SK-N-SH (cell line): ENCODE measurements at regions not wholly inside any gene's neighbourhood (a gene's known extent, or its start where the extent isn't known, plus 50 kb on each side); places are given as distances from the start of the nearest gene placed in this dataset.

Experiments
- CHD2 ChIP-seq: fragments of 150-350 bp; IDR thresholded peaks from 2 replicates; pipeline ENCODE4 v1.6.1; 2018; ENCODE audit warnings: low read length; ENCODE audit not compliant: partially characterized antibody
- ELF1 ChIP-seq: IDR thresholded peaks from 2 replicates; pipeline ENCODE4 v1.4.0; 2012
- GABPA ChIP-seq: IDR thresholded peaks from 2 replicates; pipeline ENCODE4 v1.4.0; 2012; ENCODE audit warnings: low read depth, mild to moderate bottlenecking
- MEF2A ChIP-seq: IDR thresholded peaks from 2 replicates; pipeline ENCODE4 v1.4.0; 2012; ENCODE audit warnings: low read depth, borderline replicate concordance
- MXI1 ChIP-seq: IDR thresholded peaks from 2 replicates; pipeline ENCODE4 v1.6.1; 2012; ENCODE audit warnings: mild to moderate bottlenecking, low read depth, low read length, improper control_type of control experiment
- NRF1 ChIP-seq: IDR thresholded peaks from 2 replicates; pipeline ENCODE4 v1.6.1; 2012; ENCODE audit warnings: low read depth, mild to moderate bottlenecking, low read length
- POLR2AphosphoS5 ChIP-seq: IDR thresholded peaks from 2 replicates; pipeline ENCODE4 v1.6.1; 2012; ENCODE audit warnings: low read depth, low read length
- RAD21 ChIP-seq: IDR thresholded peaks from 2 replicates; pipeline ENCODE4 v1.6.1; 2012; ENCODE audit warnings: mild to moderate bottlenecking, low read length
- SIN3A ChIP-seq: IDR thresholded peaks from 2 replicates; pipeline ENCODE4 v1.6.1; 2012; ENCODE audit warnings: low read depth, mild to moderate bottlenecking, low read length, moderate library complexity, borderline replicate concordance
- TAF1 ChIP-seq: IDR thresholded peaks from 2 replicates; pipeline ENCODE4 v1.6.1; 2012; ENCODE audit warnings: low read depth, mild to moderate bottlenecking, low read length, moderate library complexity, borderline replicate concordance
- TF ChIP-seq, protein P1 (sequence below): fragments of 200-600 bp; sonication (generic); IDR thresholded peaks from 2 replicates; pipeline ENCODE4 v1.6.1; 2017; ENCODE audit warnings: antibody characterized with exemption, mild to moderate bottlenecking, moderate library complexity
- TF ChIP-seq, protein P2 (sequence below): fragments of 150-350 bp; IDR thresholded peaks from 2 replicates; pipeline ENCODE4 v1.6.1; 2017; ENCODE audit warnings: antibody characterized with exemption, low read length, low read depth, borderline replicate concordance
- TF ChIP-seq, protein P3 (sequence below): IDR thresholded peaks from 2 replicates; pipeline ENCODE4 v1.4.0; 2012; ENCODE audit warnings: low read depth
- TF ChIP-seq, protein P4 (sequence below): fragments of 150-350 bp; IDR thresholded peaks from 2 replicates; pipeline ENCODE4 v1.6.1; 2016; ENCODE audit warnings: mild to moderate bottlenecking, low read depth, low read length

DNA sequence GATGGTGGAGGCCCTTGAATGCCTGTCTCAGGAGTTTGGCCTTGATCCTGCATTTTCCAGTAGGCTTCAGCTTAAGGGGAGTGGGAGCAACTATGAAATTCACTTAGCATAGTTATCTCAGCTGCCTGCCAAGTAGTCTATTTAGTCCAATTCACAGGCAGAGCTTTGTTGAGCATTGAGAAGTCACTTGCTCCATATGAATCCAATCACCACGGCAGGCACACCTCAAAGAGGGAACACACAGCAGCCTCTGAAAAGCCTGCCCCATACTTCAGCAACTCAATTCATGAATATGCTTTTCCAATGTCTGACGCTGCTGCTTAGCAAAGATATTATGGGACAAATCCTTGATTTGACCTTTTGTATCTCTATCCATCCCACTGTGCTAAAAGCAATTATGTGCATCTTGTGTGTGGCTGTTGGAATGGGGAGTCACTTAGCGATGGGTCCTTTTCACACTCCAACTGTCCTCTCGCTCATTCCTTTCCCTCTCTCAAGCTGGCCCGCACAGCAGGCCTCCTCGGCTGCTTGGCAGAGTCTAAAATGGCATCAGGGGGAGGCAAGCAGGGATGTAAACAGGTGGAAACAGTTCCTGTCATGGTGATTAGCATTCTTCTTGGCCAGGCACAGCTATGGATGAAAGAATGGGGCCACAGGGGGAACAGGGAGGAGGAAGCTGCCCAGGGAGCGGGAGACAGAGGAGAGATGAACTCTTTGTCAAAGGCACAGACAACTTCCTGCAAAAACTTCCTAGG is 56.0 kb upstream of the LRPPRC start:
- TF ChIP-seq, protein P1, sequence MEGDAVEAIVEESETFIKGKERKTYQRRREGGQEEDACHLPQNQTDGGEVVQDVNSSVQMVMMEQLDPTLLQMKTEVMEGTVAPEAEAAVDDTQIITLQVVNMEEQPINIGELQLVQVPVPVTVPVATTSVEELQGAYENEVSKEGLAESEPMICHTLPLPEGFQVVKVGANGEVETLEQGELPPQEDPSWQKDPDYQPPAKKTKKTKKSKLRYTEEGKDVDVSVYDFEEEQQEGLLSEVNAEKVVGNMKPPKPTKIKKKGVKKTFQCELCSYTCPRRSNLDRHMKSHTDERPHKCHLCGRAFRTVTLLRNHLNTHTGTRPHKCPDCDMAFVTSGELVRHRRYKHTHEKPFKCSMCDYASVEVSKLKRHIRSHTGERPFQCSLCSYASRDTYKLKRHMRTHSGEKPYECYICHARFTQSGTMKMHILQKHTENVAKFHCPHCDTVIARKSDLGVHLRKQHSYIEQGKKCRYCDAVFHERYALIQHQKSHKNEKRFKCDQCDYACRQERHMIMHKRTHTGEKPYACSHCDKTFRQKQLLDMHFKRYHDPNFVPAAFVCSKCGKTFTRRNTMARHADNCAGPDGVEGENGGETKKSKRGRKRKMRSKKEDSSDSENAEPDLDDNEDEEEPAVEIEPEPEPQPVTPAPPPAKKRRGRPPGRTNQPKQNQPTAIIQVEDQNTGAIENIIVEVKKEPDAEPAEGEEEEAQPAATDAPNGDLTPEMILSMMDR = no peak
- no peak for TF ChIP-seq MEF2A
- no peak for TF ChIP-seq ELF1
- TF ChIP-seq, protein P2, sequence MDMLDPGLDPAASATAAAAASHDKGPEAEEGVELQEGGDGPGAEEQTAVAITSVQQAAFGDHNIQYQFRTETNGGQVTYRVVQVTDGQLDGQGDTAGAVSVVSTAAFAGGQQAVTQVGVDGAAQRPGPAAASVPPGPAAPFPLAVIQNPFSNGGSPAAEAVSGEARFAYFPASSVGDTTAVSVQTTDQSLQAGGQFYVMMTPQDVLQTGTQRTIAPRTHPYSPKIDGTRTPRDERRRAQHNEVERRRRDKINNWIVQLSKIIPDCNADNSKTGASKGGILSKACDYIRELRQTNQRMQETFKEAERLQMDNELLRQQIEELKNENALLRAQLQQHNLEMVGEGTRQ = no peak
- TF ChIP-seq NRF1 = no peak
- TF ChIP-seq CHD2 = no peak
- TF ChIP-seq SIN3A = no peak
- no peak for TF ChIP-seq POLR2AphosphoS5
- TF ChIP-seq, protein P3, sequence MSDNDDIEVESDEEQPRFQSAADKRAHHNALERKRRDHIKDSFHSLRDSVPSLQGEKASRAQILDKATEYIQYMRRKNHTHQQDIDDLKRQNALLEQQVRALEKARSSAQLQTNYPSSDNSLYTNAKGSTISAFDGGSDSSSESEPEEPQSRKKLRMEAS = no peak
- no peak for TF ChIP-seq GABPA
- no peak for TF ChIP-seq RAD21
- no peak for TF ChIP-seq TAF1
- TF ChIP-seq MXI1 = no peak
- TF ChIP-seq, protein P4, sequence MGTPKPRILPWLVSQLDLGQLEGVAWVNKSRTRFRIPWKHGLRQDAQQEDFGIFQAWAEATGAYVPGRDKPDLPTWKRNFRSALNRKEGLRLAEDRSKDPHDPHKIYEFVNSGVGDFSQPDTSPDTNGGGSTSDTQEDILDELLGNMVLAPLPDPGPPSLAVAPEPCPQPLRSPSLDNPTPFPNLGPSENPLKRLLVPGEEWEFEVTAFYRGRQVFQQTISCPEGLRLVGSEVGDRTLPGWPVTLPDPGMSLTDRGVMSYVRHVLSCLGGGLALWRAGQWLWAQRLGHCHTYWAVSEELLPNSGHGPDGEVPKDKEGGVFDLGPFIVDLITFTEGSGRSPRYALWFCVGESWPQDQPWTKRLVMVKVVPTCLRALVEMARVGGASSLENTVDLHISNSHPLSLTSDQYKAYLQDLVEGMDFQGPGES = no peak
